ENCODE measurements at regions not wholly inside any gene's neighbourhood (a gene's known extent, or its start where the extent isn't known, plus 50 kb on each side); places are given as distances from the start of the nearest gene placed in this dataset.
A peak's percentile ranks its signal among the peaks of the same experiment; 100 is the strongest.

GRCh38 chr9:27880635-27881034, 307.4 kb upstream of the C9orf72 start:
- no peak overlapping the region for H2AFZ ChIP-seq (ENCODE audit: low read depth, low read length)
- no peak overlapping the region for H3K4me3 ChIP-seq (ENCODE audit: low read length)
- no peaks in the 10 kb centered on the region for H3K36me3 ChIP-seq (replicated peaks; ENCODE audit: low read depth, low read length)
- H3K9ac ChIP-seq (ENCODE audit: low read length), result no peak overlapping the region
- no peak for TF ChIP-seq EZH2phosphoT487 (IDR thresholded peaks at IDR 0.05; ENCODE audit: low read depth)
- TF ChIP-seq, protein P1, sequence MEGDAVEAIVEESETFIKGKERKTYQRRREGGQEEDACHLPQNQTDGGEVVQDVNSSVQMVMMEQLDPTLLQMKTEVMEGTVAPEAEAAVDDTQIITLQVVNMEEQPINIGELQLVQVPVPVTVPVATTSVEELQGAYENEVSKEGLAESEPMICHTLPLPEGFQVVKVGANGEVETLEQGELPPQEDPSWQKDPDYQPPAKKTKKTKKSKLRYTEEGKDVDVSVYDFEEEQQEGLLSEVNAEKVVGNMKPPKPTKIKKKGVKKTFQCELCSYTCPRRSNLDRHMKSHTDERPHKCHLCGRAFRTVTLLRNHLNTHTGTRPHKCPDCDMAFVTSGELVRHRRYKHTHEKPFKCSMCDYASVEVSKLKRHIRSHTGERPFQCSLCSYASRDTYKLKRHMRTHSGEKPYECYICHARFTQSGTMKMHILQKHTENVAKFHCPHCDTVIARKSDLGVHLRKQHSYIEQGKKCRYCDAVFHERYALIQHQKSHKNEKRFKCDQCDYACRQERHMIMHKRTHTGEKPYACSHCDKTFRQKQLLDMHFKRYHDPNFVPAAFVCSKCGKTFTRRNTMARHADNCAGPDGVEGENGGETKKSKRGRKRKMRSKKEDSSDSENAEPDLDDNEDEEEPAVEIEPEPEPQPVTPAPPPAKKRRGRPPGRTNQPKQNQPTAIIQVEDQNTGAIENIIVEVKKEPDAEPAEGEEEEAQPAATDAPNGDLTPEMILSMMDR (IDR thresholded peaks at IDR 0.05; ENCODE audit: low read depth, low read length), result no peak
- H3K4me2 ChIP-seq (ENCODE audit: low read length), result no peak overlapping the region
- H4K20me1 ChIP-seq (ENCODE audit: insufficient read depth, low read length), result no peaks in the 10 kb centered on the region
- no peaks in the 10 kb centered on the region for H3K4me1 ChIP-seq (ENCODE audit: low read length)
- H3K9me3 ChIP-seq (ENCODE audit: insufficient read depth, low read length), result no peaks in the 10 kb centered on the region
- H3K79me2 ChIP-seq (ENCODE audit: low read length), result no peaks in the 10 kb centered on the region
- no peaks in the 10 kb centered on the region for H3K27me3 ChIP-seq (ENCODE audit: low read depth, low read length)
- no peak overlapping the region for H3K27ac ChIP-seq (ENCODE audit: low read length)

DNA sequence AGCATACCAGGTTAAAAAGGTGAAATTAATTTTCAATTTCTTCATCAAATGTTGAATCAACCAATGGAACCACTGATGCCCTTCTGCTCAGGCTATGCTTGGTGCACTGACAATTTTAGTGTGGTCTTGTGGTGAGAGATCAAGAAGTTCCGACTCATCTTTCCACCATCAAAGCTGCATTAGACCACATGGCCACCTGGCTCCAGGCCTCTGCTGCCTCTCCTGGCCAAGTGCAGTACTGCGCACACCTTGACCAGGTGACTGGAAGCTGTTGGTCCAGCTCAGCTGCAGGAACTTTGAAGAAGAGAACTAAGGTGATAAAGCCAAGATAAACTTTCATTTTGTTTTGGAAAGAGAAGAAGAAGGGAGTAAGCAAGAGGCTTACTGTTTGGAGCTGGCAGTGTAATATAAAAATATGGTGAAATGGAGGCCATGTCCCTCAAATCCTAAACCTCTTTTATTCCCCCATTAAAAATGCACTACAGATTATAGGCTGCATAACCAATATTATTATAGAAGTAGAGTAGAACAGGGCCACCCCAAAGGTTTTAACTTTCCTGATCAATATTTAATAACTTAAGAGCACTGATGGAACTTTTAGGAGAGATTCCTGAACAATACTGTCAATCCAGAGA, 315.5 kb upstream of the C9orf72 start:
- H3K4me3 ChIP-seq (ENCODE audit: low read length), result no peak overlapping the region
- H3K36me3 ChIP-seq (replicated peaks; ENCODE audit: low read depth, low read length), result no peaks in the 10 kb centered on the region
- TF ChIP-seq EZH2phosphoT487 (IDR thresholded peaks at IDR 0.05; ENCODE audit: low read depth), result no peak
- TF ChIP-seq, protein P1 (IDR thresholded peaks at IDR 0.05; ENCODE audit: low read depth, low read length), result peak; percentile 56

GRCh38 chr9:27924502-27924901, 351.2 kb upstream of the C9orf72 start:
- no peak overlapping the region for H3K9ac ChIP-seq (ENCODE audit: low read length)
- no peak overlapping the region for H3K4me2 ChIP-seq (ENCODE audit: low read length)
- no peak overlapping the region for H2AFZ ChIP-seq (ENCODE audit: low read depth, low read length)
- TF ChIP-seq EZH2phosphoT487 (IDR thresholded peaks at IDR 0.05; ENCODE audit: low read depth), result no peak
- TF ChIP-seq, protein P1 (IDR thresholded peaks at IDR 0.05; ENCODE audit: low read depth, low read length), result no peak
- H3K4me3 ChIP-seq (ENCODE audit: low read length), result no peak overlapping the region
- no peaks in the 10 kb centered on the region for H3K9me3 ChIP-seq (ENCODE audit: insufficient read depth, low read length)
- H3K79me2 ChIP-seq (ENCODE audit: low read length), result no peaks in the 10 kb centered on the region
- H4K20me1 ChIP-seq (ENCODE audit: insufficient read depth, low read length), result no peaks in the 10 kb centered on the region
- H3K27me3 ChIP-seq (ENCODE audit: low read depth, low read length), result no peaks in the 10 kb centered on the region
- H3K4me1 ChIP-seq (ENCODE audit: low read length), result no peaks in the 10 kb centered on the region
- no peaks in the 10 kb centered on the region for H3K36me3 ChIP-seq (replicated peaks; ENCODE audit: low read depth, low read length)
- H3K27ac ChIP-seq (ENCODE audit: low read length), result no peak overlapping the region

More for the DNA sequence above, 315.5 kb upstream of the C9orf72 start:
- Histone ChIP-seq H4K20me1 (ENCODE audit: insufficient read depth, low read length) (no peaks in the 10 kb centered on the region), H3K9me3 (ENCODE audit: insufficient read depth, low read length) (no peaks in the 10 kb centered on the region), H3K4me2 (ENCODE audit: low read length) (no peak overlapping the region), H2AFZ (ENCODE audit: low read depth, low read length) (no peak overlapping the region), H3K27me3 (ENCODE audit: low read depth, low read length) (no peaks in the 10 kb centered on the region), H3K27ac (ENCODE audit: low read length) (no peak overlapping the region), H3K9ac (ENCODE audit: low read length) (no peak overlapping the region), H3K79me2 (ENCODE audit: low read length) (no peaks in the 10 kb centered on the region), H3K4me1 (ENCODE audit: low read length) (no peaks in the 10 kb centered on the region)

DNA sequence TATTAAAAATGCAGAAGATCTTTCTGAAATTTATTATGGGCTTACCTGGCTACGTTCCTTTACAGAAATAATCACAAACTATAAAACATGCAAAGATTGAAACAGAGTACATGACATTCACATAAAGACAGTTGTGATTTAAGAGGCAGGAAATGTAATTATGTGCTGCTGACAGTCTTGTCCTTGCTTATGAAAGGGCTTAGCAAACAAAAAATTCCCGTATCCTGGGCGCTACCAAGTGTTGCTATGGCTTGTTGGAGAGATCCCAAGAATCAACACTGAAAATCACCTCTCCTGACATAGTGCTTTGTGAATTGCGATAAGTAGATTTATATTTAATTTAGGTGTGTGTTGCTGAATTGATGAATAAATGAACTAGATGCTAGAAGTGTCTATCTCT, 352.5 kb upstream of the C9orf72 start:
- H4K20me1 ChIP-seq (ENCODE audit: insufficient read depth, low read length), result no peaks in the 10 kb centered on the region
- no peak overlapping the region for H3K9ac ChIP-seq (ENCODE audit: low read length)
- no peak overlapping the region for H2AFZ ChIP-seq (ENCODE audit: low read depth, low read length)
- H3K4me3 ChIP-seq (ENCODE audit: low read length), result no peak overlapping the region
- TF ChIP-seq, protein P1 (IDR thresholded peaks at IDR 0.05; ENCODE audit: low read depth, low read length), result no peak
- no peak for TF ChIP-seq EZH2phosphoT487 (IDR thresholded peaks at IDR 0.05; ENCODE audit: low read depth)
- no peak overlapping the region for H3K4me2 ChIP-seq (ENCODE audit: low read length)
- H3K27me3 ChIP-seq (ENCODE audit: low read depth, low read length), result no peaks in the 10 kb centered on the region
- no peaks in the 10 kb centered on the region for H3K79me2 ChIP-seq (ENCODE audit: low read length)
- H3K9me3 ChIP-seq (ENCODE audit: insufficient read depth, low read length), result no peaks in the 10 kb centered on the region
- H3K36me3 ChIP-seq (replicated peaks; ENCODE audit: low read depth, low read length), result no peaks in the 10 kb centered on the region
- H3K27ac ChIP-seq (ENCODE audit: low read length), result no peak overlapping the region
- no peaks in the 10 kb centered on the region for H3K4me1 ChIP-seq (ENCODE audit: low read length)
